HG02852 (cell line): ENCODE measurements at regions not wholly inside any gene's neighbourhood (a gene's known extent, or its start where the extent isn't known, plus 50 kb on each side); places are given as distances from the start of the nearest gene placed in this dataset.

Experiments
- ATAC-seq: cut with Tn5 transposase; IDR thresholded peaks from one replicate; pipeline ENCODE4 v1.9.1; 2021; ENCODE audit warnings: mild to moderate bottlenecking, moderate library complexity; ENCODE audit not compliant: unreplicated experiment

DNA sequence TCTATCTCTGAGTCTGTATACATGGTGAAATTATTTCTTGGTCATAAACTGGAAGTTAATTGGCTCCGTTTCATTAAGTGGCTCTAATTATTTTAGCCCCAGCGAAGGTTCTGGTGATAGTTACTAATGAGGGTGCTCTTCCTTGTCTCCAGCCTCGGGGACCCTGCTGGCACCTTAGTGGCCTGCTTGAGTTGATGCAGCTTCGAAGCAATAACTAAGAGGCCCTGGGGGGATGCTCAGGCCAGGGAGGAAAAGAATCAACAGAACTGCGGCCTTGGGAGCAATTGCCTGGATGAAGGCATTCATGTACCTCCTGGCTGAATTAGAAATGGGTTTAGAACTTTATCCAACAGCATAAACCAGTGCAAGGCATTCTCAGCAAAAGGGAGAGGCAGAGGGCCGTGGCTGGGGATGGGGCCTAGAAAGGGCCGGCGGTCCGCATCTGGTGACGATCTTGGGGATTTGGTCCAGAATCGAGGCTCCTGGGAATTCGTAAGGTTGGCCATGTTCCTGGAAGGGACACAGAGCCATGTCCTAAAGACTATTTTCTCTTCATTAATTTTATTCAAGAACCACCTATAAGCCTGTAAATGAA is 100.0 kb upstream of the AJAP1 start:
- no peak for ATAC-seq

DNA sequence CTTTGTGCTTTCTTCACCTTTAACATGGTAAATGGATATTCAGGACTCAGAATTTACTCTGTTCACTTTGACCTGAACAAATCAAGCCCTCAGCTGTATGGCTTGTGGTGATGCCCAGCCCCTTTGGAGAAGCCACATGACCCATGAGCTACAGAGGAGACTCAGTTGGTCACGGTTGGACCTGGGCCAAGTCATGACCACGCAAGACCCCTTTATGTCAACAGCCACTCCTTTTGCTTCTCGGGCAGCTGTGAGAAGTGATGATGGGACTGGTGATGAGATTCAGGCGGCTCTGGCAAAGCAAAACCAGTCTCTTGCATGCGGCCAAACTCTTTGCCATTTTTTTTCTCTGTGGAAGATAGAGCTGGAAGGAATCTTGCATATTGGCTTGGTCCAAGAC is 96.5 kb upstream of the AJAP1 start:
- no peak for ATAC-seq

DNA sequence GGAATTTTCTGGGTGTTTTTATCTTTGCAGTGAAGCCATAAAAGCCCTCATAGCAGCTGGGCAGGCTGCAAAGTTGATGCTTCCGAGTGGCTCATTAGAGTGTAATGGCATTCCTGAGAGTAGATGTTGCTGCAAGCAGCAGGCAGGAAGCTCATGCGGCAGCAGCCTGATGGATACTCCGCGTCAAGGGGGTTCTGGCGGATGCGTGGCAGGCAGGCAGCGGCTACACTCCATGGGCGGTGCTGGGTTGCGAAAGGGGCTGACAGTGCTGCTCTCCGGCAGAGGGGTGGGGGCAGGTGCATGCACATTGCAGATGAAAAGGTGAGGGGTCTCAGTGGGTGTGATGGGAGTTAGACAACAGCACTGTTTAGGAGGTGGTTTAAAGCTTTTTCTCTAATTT is 93.2 kb upstream of the AJAP1 start:
- no peak for ATAC-seq

DNA sequence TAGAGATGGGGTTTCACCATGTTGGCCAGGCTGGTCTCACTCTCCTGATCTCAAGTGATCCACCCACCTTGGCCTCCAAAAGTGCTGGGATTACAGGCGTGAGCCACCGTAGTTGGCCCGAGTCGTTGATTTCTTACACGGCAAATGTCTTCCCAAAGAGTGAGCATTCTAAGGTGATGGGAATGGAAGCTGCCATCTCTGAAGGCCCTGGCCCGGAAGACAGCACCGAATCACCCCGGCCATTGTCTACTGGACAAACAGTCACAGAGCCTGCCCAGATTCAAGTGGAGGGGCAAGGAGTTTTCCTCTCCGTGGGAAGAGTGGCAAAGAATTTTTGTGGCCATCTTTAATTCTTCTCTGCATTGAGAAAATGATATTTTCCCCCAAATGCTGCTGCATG is 92.1 kb upstream of the AJAP1 start:
- no peak for ATAC-seq

DNA sequence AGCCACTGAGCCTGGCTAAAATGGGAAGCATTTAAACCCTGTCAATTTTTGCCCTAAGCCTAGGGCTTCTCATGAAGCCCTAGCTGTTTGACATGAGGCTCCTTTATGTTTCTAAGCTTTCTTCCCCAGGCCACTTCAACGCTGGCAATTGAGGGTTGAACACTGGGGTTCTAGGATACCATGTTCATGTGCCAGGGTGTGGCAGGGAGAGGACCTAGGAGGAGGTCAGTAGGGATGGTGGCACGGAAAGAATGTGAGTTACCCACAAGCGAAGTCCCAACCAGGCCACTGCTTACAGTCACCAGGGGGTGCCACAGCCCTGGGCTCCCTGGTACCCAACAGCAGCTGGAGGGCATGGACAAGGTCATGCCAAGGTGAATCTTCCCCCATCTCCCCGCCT is 90.8 kb upstream of the AJAP1 start:
- no peak for ATAC-seq

DNA sequence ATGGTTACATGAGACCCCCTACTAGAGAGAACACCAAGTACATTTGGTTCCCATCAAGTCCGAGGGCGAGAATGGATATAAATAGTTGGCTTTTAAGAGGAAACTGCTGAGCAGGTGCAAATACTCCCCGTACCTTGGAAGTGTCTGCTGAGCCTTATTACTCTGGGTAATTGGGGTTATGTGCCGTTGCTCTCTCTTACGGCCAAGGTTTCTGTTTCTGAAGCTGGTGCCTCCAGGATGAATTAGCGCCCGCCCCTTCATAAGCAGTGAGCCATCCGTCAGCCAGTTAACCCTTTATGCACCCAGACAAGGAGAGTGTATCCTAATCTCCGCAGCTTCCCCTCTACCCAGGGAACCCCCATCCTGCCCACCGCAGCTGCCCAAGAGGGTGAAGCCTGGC is 90.4 kb upstream of the AJAP1 start:
- no peak for ATAC-seq

DNA sequence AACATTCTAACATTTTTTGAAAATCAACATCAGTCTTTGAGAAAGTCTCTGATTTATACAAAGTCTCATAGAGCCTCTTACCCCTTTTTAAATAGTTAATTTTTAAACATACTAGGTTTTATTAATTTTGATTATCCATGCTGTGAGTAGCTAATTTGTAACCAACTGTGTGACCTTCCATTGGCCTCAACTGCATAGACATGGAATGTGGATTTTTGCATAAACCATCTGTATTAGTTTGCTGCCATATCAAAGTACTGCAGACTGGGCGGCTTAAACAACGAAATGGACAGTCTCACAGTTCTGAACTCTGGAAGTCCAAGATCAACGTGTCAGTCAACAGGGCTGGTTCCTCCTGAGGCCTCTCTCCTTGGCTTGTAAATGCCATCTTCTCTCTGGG is 89.2 kb upstream of the AJAP1 start:
- ATAC-seq = no peak

DNA sequence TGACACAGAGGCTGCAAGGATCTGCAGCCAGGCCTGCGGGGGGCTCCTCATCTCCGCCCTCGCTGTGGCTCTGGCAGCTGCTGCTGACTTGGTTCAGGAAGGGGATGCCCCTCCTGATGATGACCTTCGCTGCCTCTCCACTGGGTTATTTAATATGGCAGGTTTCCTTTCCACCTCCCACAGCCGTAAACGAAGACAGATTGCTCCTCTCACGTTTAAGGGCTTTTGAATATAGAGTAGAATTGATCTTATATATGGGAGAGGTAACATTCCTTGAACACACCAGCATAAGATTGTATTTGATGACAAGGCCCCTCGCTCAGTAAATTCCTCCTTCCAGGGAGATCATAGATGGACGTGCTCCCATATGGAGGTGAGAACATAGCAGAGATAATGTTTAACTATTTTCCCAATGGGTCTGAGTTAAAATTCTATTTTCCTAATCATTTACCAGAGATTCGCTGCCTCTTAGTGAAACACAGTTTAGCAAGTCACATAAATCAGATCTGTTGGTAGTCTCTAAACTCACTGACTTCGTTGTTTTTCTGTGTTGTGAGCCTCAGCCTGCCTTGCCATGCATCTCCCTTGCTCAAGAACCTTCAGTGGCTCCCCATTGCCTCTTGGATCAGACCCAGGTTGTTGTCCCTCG is 88.5 kb upstream of the AJAP1 start:
- ATAC-seq = no peak

DNA sequence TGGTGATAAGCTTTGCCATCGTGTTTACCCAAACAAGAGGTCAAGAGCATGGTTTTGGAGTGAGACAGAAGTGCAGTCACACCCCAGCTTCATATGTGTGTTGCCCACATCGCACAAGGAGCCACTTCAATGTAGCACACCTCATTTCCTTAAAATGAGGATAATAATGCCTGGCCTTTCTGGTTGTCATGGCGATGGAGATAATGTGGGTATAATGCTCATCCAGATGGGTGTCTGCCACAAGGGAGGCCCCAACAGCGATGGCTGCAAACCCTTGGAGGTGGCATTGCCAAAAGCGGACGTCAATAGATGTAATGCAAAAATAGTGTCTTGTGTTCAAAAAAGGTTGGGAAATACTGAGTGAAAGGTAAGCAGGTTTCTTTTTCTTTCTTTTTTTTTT is 83.1 kb upstream of the AJAP1 start:
- no peak for ATAC-seq

DNA sequence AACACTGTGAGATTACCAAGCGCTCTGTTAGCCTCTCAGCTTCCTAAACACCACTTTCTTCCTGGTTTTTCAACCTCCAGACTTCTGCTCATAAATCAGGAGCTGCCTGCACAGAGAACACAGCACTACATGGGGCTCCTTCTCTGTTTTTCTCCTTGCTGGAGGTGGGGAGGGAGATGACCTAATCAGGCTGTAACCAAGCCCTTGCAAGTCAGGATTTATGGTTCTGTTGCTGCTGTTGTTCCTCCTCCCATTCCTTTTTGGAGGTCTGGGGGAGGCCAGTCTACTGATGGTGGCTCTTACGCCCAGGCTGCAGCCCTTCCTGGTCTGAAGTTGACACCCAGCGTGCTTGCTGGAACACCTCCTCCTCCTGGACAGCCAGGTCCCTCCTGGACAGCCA is 80.9 kb upstream of the AJAP1 start:
- ATAC-seq = no peak

DNA sequence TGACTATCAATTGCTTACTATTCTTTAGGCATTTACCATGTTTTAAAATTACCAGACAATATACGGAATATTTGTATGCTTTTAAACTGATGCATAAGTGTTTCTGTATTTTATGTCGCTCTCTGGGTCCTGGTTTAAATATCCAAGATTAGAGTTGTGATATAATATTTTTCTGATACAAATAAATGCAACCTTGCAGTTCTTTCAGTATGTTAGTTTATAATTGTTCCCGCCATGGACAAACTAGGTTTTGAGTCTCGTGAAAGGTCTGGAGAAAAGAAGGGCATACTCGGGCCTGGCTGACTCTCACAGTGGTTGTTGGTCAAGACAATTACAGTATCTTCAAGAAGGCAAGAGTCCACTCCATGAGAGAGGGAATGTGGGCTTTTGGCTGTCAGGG is 72.6 kb upstream of the AJAP1 start:
- no peak for ATAC-seq

DNA sequence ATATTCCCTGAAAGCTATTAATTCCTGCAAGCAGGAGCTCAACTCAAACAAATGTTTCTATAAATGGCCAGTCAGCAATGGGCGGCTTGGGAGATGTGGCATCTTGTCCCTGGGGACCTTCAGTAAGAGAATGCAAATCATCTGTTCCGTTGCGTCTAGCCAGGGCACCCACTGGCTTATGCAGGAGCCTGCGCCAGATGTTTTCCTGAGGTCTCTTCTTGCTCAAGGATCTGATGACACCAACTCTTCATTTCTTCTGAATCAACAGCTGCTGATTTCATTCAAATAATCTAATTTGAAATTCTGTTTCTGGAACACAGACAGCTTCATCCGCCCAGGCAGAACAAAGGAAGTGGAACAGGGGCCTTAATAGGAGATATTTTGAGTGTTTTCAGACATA is 70.0 kb upstream of the AJAP1 start:
- ATAC-seq = no peak

DNA sequence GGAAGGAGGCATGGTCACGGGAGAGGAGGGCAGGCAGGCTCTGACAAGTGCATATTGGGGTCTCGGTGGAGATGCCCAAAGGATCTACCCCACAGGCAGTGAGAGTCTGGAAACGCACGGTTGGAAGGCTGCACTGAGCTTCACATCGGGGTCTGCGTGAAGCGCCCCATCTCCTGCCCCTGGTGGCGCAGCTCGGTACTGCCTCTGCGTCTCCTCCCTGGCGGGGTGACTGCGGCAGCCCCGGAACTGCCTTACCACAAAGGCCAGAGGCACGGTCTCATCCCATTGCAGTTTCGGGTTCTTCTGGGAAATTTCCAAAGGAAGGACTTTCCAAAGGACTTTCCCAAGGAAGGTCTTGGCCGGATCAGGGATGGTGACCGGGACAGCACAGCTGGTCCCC is 69.2 kb upstream of the AJAP1 start:
- no peak for ATAC-seq

DNA sequence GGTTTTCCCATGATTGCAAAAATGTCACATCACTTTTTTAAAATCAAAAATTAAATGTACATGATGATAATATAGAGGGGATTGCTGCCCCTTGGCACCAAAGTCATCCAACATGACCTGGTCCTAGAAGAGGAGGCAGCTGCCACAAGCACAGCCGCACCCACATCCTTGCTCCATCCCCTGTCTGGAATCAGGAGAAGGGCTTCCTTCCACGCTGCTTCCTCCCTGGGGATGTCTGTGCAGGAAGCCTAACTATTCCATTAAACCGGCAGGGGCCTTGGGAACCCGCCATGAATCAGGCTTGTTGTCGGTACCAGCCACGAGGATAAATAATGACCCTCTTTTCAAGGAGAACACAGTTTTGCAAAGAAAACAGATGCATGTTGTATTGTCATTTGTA is 68.7 kb upstream of the AJAP1 start:
- no peak for ATAC-seq

DNA sequence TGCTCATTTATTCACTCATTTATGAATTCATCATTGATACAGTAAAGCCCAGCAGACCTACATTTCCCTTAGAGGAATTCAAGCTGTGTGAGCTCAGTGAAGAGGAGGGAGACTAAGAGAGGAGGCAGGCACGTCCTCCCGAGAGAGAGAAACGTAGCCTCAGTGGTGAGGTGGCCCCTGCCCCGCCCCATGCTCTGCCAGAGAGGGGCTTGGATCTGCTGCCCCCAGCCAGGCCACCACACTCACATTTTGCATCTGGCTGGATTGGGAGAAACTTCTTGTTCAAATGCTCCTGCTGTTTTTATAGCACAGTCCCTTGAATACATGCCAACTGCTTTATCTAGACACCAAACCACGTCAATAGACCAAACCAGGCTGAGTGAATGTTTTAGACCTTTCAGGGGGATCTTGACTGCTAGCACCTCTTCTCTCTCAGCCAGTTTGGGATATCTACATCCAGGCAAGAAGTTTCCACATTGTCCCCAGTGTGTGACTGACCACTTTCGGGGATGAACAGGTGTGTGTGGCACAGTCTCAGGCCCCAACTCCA is 67.7 kb upstream of the AJAP1 start:
- ATAC-seq = no peak

DNA sequence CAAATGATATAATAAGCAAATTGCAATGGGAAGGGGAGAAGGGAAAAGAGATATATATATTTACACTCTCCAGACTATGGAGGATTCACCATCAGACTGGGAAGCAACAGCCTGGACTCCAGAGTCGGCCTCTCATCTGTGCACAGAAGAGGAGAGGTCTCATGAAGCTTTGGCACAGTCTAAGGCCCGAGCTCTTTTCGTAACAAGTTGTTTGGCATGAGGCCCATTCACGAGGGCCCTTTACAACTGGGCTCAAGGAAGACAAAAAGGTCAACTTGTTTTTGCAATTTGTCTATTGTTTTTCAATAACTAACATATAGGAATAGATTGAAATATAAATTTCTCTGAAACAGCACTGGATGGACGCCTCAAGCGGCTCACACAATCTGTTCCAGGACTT is 66.7 kb upstream of the AJAP1 start:
- no peak for ATAC-seq

DNA sequence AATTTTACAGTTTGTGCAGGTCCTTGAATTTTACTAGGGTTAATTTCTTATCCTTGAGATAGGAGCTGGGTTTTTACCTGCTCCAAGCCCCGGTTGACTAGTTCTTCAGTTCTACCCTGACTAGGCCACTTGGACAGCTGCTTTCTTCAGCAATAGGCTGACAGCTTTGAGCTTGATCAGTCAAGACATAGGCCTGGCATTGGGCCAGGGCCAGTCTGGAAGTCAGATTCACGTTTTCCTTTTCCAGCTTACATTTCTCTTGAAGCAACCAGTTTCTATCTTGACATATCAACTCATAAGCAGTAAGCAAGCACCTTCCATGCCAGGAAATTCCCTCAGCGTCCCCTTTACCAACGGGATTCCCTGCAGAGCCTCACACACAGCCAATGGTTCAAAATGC is 63.7 kb upstream of the AJAP1 start:
- no peak for ATAC-seq

DNA sequence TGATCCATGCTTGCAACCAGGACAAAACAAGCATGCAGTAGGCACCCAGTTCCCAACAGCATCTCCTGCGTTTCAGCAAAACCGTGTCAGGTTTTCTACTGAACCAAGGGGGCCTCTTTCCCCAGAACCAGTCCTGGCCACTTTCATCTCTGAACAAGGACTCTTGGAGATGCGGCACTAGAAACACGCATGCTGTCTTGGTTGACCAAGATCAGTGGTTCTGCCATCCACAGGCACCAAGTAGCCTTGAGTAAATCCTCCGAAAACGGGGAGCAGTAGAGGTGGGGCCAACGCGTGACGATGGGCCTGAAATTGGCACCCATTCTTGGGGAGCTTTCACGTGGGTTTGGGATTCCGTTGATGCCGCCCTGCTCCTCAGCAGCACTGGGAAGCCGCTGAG is 62.5 kb upstream of the AJAP1 start:
- no peak for ATAC-seq

DNA sequence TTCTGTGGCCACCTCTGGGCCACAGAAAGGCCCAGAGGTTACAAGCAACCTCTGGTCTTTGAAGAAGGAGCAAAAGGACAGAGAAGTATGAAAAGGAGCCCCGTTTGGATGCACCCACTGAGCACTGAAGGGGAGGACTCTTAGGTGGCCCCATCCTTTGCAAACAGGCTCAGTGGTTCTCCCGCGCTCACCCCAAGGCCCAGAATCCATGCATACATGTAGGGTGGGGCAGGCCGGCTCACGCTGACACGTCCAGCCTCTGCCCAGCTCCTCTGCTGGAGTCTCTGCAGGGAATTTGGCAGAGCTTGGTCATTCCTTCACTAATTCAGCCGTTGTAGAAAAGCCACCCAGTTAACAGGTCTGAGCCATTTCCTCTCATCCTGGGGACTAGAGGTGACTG is 61.3 kb upstream of the AJAP1 start:
- no peak for ATAC-seq

DNA sequence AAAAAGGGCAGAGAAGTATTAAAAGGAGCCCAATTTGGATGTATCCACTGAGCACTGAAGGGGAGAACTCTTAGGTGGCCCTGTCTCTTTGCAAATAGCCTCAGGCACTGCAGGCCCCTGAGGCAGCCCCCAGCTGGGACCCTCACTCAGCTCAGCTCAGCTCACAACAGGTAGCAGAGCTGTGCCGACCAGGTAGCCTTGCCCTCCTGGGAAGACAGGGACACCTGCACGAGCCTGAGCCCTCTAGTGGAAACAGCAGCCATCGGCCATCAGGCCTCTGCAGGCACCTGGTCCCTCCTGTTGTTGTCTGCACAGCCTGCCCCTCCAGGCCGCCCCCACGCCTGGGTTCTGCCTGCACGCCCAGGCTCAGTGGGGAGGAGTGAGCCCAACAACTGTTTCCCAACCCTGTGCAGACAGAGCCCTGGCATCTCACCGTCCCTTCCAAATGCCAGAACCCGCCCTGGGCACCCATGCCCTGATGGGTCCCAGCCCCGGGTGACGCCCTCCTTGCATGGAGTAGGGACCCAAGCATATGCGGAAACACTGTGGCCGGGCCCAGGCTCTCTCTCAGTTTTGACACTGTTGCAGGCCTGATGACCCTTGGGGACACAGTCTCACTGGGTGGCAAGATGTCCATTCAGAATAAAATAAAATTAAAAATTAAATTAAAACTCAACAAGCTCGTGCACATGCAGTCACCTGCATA is 60.0 kb upstream of the AJAP1 start:
- ATAC-seq = no peak

DNA sequence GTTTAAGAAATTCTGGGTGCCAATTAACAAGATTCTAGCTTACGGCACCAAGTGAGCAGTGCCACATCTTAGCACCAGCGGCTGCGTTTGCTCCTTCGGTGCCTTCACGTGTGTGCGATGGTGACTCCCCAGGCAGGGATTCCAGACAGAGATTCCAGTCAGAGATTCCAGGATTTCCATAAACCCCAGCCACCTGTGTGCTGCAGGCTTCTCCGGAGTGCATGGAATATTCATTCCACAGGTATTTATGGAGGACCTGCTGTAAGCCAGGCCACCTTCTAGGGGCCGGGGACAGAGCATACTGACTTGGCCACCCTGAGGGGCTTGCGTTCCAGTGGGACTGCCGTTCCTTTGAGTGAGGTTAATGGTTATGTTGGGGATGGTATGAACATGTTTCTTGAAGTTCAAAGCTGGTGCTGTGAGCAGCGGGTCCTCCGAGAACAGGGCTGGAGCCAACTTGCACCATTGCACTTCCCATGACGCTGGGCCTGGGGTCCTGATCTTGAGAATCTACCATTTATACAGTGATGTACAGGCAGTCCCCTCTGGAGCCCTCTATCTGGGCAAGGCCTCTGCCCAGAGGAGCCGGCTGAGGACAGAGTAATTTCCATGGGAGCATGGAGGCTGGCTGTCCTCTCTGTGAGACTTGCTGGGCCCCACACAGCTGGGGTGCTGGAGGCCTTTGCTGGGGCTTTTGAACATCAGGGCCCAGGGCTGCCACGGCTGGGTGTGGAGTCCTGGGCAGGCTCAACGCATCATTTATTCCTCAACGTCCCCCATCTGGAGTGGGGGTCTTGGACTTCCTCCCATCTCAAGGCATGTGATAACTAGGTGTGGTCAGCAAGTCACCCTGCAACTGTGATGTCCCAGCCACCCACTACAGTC is 58.8 kb upstream of the AJAP1 start:
- no peak for ATAC-seq
